NCI-H748 (cell line): ENCODE measurements at regions not wholly inside any gene's neighbourhood (a gene's known extent, or its start where the extent isn't known, plus 50 kb on each side); places are given as distances from the start of the nearest gene placed in this dataset.
"Not testable (repeated sequence)": the region's sequence is repeated elsewhere in the genome, so short reads cannot be mapped to it uniquely, and the experiment has no call there.

Experiments
- DNase-seq: peaks from one replicate; lab custom pipeline; 2025; ENCODE audit not compliant: unreplicated experiment; lab: John Stamatoyannopoulos, UW

DNA sequence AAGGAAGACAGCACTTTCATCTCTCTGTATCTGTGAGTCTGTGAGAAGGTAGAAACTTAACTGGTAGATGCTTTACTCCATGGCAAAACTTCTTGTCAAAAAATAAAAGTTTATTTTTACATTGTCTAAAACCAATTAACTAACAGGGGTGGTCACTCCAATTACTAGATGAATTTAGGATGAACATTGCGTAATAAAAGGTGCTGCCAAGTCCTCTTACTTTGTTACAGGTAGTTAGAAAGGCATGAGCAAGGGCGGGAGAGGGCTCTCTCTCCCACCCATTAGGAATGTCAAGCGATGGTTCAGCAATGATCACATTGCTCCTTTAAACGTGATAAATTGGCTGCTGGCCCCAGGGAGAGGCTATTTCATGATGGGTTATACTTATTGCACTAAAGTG lies 512.3 kb downstream of the SLITRK5 start:
- DNase-seq: no peak

DNA sequence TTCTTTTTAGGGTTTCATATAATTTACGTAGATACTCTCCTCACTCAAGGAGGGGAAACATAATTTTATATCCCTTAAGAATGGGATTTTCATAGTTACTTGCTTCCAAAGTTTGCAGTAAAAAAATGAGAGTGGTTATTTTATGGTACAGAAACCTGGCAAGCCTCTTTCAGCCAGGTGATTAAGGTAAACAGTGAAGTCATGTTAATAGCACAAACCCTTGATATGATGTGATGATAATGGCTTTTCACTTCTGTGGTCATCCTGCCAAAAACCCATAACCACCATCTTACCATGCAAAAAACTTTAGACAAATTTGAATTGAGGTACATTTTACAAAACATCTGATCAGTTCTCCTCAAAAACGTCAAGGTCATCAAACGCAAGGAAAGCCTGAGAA lies 517.8 kb downstream of the SLITRK5 start:
- DNase-seq: no peak

DNA sequence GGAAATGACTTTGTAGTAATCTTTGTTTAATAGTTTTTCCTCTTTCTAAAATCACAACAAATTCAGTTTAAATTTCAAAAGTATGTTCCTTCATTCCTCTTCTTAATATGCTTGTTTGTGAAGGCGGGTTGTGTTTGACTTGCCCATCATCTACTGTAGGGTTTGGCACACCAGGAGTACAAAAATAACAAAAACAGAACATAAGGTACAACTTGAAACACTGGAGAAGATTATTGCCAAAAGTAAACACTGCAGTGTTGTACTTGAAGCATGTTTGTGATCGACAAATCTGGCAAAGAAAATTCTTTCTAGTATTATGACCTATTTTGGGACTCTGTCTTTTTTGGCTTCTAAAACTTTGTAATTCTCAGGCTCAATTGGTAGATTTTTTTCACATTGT lies 518.6 kb downstream of the SLITRK5 start:
- no peak for DNase-seq

DNA sequence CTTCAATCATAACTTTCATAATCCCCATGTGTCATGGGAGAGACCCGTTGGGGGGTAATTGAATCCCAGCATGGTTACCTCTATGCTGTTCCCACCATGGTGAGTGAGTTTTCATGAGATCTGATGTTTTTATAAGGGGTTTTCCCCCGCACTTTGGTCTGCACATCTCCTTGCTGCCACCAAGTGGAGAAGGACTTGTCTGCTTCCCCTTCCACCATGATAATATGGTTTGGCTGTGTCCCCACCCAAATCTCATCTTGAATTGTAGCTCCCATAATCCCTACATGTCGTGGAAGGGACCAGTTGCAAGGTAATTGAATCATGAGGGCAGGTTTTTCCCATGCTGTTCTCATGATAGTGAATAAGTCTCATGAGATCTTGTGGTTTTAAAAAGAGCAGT lies 524.9 kb downstream of the SLITRK5 start:
- DNase-seq: no peak

DNA sequence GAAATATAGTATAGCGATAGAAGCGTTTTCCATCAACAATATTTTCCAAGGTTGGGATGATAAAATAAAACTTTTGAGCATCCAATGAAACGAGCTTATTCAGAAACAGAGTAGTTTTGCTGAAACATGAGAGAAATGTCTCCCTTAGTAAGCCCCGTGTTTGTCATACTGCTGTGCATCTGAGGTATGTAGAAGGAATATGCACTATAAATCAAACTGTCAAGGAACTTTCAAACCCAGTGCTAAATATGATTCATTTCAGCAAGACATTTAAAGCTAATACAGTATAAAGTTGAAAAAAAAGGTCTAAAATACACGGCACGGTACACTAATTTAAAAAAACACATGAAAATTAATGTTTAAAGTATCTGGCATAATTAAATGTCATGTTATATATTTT lies 546.2 kb downstream of the SLITRK5 start:
- DNase-seq: no peak

DNA sequence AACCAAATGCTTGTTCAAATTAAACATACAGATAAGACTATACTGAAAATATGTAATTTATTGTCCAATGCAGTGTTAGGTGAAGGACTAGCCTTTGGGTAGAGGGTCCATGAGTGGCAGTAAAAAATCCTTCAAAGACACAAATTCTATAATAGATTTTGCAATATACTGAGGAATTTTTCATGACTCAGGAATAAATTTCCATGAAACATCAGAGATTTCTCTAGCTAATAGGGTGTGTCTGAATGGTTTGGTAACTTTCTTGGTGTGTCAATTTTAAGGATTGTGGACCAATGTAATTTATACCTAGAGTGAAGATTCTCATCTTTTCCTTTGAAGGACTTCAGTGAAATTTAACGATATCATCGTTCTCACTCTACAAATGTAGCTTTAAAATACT lies 546.7 kb downstream of the SLITRK5 start:
- DNase-seq: no peak

DNA sequence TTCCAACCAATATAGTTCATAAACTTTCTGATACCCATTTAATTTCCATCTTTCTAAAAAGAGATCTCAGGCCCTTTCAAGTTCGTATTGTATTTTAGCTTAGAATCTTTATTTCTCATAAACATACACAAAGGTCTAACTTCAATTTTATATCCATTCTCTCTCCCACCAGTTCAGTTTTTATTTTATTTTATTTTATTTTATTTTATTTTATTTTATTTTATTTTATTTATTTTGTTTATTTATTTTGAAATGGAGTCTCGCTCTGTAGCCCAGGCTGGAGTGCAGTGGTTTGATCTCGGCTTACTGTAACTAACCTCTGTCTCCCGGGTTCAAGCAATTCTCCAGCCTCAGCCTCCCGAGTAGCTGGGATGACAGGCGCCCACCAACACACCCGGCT lies 552.8 kb downstream of the SLITRK5 start:
- DNase-seq: no peak

DNA sequence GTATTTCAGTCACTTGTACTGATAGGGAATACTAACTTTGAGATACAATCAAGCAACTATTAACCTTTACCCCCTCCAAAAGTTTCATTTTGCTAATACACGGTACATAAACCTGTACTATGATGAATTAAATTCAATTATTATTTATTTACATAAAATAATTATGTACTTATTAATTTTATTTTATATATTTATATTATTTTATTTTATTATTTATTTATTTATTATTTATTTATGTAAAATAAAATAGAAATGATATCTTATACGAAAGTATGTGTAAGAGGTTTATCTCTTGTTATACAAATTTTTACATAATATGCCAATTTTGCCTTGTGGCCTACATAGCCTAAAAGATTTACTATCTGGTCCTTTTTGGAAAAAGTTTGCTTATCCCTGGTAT lies 564.3 kb downstream of the SLITRK5 start:
- no peak for DNase-seq

DNA sequence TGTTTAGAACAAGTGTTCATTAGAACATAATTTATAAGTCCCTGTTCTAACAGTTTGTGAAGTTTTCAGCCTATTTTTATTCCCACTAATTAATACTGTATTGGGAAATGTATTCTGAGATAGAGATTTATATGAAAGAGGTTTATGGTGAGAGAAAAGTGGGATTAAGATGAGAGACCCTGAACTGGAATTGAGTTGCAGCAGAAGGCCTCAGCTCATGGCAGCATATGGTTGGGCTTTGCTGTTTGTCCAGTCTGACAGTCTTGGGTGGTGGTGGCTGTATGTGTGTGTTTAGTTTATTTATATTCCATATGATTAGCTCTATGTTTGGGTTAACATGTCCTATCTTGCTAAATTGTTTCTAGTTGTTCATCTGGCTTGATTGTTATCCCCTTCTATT lies 575.1 kb downstream of the SLITRK5 start:
- DNase-seq: peak; percentile 79

DNA sequence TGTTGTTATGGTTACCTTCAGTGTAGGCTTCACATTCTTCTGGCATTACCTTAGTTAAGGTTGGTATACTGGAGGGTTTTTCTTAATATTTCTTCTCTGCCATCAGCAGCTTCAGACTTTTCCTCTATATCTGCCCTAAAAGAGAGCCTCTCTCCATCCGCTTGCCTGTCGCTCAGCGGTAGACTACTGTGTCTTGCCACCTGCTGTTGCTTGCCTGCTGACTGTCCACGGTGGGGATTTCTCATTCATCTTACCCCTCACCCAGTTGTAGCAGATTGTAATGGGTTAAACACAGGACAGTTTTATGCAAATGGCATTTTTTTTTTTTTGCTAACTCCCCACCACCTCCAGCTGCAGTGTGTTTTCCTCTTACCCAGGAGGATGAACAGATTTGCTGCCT lies 577.2 kb downstream of the SLITRK5 start:
- peak; percentile 18 for DNase-seq

DNA sequence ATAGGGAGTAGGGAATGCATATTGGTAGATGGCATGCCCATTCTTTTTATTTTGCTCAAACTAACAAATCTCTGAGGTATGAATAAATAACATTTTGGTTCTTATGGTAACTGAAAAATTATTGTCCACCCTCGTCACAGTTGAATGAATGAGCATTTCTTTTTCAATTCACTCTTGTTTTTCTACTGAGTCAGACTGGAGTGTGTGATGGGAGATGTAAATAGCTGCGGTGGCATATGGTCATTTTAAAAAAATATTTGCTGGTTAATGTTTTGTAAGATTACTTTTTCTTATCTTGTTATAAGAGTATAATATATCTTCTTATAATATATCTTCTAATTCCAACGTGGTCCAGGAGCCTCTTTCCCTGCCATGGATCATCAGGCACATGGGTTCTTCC lies 586.5 kb downstream of the SLITRK5 start:
- no peak for DNase-seq

DNA sequence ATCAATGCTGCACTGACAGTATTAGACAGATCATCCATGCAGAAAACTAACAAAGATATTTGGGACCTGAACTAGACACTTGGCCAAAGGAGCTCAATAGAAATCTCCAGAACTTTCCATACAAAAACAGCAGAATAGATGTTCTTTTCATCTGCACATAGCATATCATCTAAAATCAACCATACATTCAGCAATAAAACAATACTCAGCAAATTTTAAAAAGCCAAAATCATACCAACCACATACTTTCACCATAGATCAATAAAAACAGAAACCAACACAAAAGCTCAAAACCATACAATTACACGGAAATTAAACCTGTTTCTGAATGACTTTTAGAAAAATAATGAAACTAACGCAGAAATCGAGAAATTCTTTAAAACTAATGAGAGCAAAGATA lies 592.6 kb downstream of the SLITRK5 start:
- DNase-seq: no peak

DNA sequence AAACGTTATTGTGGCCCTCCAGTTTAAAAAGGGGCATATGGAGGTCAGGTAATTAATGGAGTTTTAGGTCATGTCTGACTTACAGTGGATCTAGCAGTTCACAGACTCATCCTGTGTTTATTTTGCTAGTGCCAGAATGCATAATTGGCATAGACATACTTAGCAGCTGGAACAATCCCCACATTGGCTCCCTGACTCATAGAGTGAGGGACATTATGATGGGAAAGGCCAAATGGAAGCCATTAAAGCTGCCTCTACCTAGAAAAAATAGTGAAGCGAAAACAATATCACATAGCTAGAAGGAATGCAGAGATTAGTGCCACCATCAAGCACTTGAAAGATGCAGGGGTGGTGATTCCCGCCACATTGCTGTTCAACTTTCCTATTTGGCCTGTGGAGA lies 610.7 kb downstream of the SLITRK5 start:
- no peak for DNase-seq

DNA sequence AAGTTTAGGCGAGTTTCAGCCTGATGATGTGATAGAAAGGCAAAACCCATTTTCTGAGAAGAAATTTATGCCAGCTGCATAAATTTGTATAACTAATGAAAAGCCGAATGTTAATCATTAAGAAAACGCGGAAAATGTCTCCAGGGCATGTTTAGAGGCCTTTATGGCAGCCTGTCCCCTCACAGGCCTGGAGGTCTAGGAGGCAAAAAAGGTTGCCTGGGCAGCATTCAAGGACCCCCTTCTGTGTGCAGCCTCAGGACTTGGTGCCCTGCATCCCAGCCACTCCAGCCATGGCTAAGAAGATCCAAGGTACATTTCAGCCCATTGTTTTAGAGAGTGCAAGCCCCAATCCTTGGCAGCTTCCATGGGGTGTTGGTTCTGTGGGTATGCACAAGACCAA lies 614.2 kb downstream of the SLITRK5 start:
- DNase-seq: no peak

DNA sequence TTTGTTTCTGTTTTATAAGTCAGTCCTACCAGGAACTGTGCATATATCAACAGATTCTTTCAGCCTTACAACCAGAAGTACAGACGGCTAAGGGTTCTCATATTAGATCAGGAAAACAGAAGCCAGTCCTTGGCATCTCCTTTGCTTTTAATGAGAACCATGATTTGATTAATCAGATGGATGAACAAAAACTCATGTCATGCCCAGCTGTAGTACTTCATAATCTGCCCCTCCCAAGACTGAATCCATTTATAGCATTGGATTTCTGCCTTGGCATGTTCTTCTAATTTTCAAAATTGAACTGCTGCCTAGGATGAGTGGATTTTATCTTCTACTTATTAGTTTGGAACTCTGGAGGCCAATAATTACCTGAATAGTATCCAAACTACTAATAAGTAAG lies 617.2 kb downstream of the SLITRK5 start:
- no peak for DNase-seq

DNA sequence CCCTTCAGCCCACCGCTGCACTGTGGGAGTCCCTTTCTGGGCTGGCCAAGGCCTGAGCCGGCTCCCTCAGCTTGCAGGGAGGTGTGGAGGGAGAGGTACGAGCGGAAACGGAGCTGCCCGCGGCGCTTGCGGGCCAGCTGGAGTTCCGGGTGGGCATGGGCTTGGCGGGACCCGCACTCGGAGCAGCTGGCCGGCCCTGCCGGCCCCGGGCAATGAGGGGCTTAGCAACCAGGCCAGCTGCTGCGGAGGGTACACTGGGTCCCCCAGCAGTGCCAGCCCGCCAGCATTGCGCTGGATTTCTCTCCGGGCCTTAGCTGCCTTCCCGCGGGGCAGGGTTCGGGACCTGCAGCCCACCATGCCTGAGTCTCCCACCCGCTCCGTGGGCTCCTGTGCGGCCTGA lies 620.6 kb downstream of the SLITRK5 start:
- not testable (repeated sequence) for DNase-seq

DNA sequence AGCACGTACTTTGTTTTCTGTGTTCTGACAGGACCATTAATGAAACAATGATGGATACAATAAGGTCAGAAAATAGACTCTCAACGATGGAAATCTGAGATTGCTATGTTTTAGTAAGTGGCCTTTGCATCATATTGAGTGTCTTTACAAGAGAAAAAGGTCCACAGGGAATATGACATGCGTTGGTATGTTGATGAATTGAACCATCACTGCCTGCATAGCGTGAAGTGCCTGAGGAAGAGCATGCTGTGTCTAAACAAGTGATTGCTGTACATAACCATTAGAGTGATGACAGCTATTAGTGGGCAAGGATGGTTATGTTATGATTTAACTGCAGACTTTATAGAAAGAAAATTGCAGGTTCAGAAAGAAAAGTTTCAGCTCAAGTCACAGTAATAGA lies 623.2 kb downstream of the SLITRK5 start:
- peak; percentile 84 for DNase-seq

DNA sequence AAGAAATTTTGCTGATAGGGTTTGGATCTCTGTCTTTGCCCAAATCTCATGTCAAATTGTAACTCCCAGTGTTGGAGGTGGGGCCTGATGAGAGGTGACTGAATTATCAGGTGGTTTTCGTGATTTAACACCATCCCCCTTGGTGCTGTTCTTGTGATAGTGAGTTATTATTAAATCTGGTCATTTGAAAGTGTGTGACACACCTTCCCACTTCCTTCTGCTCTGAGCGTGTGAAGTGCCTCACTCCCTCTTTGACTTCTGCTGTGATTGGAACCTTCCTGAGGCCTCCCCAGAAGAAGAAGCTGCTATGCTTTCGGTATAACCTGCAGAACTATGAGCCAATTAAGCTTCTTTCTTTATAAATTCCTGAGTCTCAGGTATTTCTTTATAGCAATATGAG lies 632.0 kb downstream of the SLITRK5 start:
- no peak for DNase-seq

DNA sequence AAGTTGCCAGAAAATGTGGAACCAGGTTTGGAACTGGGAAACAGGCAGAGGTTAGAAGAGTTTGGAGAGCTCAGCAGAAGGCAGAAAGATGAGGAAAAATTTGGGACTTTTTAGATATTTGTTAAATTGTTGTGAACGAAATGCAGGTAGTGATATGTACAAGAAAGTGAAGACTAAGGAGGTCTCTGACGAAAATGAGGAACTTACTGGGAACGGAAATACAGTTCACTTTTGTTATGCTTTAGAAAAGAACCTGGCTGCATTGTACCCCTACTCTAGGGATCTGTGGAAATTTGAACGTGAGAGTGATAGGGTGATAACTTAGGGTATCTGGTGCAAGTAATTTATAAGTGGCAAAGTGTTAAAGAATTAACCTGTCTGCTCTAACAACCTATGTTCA lies 632.4 kb downstream of the SLITRK5 start:
- DNase-seq: no peak

DNA sequence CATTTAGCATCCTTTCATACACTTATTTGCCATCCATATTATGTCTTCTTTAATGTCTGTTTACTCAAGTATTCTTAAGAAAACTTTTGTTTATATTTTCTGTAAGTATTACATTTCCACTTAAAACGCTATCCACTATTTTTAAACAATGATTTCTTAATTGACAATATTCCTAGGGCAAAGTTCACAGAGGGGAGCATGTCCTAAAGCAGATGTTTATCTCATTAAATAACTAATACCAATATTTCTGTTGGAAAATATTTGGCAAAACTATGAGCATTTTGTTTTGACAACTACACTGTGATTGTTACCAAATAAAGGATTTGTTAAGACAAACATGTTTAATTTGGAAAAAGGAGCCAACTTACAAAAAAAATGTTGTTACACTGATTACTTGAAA lies 643.3 kb downstream of the SLITRK5 start:
- no peak for DNase-seq

DNA sequence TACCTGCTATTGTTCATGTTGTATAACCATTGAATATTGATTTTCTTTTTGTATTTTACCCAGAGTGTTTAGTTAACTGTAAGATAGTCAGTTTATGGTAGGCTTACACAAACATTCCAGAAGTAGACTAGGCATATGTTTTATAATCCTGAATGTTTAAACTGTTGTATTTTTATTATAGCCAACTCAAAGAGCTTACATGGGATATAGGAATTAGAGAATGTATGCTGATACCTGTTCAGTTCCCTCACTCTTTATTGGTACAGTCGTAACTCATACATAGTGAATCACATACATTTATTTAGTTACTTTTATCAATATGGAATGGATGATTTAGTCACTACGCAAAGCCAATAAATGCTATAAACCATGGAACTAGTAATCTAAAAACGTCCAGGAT lies 657.9 kb downstream of the SLITRK5 start:
- DNase-seq: no peak

DNA sequence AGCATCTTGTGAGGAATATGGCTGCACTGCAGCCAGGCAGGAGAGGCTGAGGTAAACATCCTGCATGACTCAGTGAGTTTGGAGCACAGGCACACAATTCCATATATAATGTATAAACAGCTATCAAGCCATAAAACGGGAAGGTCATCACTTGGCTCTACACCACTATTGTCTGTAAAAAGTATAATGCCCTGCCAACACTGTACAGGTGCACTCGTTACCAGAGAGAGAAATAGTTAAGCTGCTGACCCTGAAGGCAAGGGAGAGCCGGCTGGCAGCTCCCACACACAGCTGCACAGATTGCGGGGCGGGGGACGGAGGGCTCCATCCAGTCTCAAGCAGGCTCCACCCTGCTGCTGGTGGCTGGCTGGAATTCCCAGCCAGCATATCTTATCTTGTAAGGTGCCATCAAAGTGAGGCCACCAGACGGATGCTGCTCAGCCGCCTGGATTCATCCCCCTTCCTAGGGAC lies 668.1 kb downstream of the SLITRK5 start:
- DNase-seq: peak; percentile 20

DNA sequence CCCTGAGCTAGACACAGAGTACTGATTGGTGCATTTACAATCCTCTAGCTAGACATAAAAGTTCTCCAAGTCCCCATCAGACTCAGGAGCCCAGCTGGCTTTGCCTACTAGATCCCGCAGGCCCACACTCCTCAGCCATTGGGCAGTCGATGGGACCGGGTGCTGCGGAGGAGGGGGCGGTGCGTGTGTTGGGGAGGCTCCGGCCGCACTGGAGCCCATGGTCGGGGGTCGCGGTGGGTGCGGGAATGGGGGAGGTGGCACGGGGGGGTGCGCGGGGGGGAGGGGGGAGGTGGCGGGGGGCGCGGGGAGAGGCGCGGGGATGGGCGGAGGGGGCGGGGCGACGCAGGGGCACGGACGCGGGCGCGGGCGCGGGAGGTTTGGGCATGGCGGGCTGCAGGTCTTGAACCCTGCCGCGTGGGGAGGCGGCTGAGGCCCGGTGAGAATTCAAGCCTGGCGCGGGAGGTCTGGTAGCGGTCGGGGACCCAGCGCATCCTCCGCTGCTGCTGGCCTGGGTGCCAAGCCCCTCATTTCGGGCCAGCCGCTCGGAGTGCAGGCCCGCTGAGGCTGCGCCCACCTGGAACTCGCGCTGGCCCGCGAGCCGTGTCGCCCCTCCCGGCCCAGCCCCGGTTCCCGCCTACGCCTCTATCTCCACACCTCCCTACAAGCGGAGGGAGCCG lies 674.1 kb downstream of the SLITRK5 start:
- no peak for DNase-seq

DNA sequence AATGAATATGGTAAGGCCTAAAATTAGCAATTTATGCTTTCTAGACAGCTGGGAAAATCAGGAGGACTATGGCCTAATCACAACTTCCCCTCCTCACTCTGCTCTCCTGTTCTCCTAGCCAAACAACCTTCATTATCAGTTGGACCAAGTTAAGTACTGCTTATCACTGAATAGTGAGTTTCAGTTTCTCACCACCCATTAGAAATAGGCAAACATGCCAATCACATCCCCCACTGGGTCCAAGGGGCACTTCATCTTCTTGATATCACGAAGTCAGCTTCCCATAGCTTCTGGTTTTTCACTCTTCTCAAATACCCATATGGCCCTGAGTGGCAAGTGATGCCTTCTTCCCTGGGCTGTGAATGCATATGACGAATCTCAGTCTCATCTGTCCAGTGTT lies 689.6 kb downstream of the SLITRK5 start:
- no peak for DNase-seq
